ENCODE measurements at regions not wholly inside any gene's neighbourhood (a gene's known extent, or its start where the extent isn't known, plus 50 kb on each side); places are given as distances from the start of the nearest gene placed in this dataset.
"Not testable (repeated sequence)": the region's sequence is repeated elsewhere in the genome, so short reads cannot be mapped to it uniquely, and the experiment has no call there.

DNA sequence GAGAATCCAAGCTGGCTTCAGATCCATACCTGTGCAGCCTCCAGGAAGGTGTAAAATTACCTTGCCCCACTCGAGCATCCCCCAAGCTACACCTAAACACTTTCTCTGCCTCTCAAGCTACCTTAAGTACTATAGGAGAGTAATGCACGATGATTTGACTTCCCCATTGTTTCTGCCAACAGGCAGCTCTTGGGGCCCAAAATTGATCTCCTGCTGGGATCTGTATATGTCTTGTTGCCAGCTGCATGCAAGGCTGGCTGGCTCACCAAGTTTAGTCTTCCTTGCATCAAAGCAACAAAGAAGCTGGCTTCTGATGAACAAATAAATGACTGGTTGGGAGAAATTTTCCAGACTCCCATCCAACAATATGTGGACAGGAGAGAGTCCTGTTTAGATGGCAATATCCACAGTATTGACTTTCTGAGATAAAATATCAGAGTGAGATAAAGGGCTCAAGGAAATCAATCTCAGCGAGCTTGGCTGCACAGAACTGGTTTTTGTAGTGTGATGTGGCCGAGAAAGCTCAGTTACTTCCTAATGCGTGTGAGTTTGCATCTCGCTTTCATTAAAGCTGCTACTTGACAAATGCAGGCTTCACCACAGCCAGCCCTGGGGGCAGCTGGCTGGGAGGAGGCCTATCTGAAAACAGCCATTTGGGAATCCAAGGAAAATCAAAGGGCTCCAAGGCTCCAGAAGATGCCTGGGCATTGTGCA, 140.7 kb downstream of the MINAR1 start:
- CTCF ChIA-PET = no interaction called here
- POLR2A ChIA-PET (ENCODE audit: unreplicated experiment) = interaction anchor here (0.6 kb wide), 1 partner anchor 332 kb away, joined by 22 read pairs; no protein-coding TSS in a partner anchor
- no peak for ATAC-seq

DNA sequence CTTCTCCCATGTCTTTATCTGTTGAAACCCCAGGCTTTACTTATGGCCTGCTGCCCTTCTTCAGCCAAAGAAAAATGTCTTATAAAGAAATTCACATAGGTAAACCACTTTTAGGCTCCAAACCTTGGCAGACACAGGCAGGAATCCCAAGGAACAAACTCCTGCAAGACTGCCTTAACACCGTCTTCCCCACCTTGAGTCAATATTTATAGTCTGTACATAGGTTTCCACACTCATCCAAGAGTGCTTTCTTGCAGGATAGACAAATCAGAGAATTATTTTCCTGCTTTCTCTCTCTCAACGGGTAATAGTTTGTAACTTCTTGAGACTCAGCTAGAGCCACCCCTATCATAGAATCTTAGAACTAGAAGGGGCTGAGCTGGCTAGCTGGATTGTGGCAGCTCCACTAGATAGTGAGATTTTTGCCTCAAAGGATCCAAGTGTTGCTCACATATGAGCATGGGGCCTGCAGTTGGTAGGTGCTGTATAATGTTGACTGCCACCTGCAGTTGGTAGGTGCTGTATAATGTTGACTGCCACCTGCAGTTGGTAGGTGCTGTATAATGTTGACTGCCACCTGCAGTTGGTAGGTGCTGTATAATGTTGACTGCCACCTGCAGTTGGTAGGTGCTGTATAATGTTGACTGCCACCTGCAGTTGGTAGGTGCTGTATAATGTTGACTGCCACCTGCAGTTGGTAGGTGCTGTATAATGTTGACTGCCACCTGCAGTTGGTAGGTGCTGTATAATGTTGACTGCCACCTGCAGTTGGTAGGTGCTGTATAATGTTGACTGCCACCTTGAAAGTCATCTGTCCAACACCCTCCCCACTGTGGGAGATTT, 142.5 kb downstream of the MINAR1 start:
- H3K79me2 ChIP-seq (ENCODE audit: low read length); intact Hi-C loops (cut with micrococcal nuclease); H3K4me2 ChIP-seq (ENCODE audit: low read length); H3K27ac ChIP-seq (ENCODE audit: low read length); ATAC-seq; BruUV-seq (replicated peaks); H3K36me3 ChIP-seq (ENCODE audit: low read depth, low read length); H3K4me1 ChIP-seq (ENCODE audit: insufficient read depth, low read length); H3K9me2 ChIP-seq (replicated peaks; ENCODE audit: low read length); DNase-seq; H3K9me3 ChIP-seq (ENCODE audit: low read length); H3K9ac ChIP-seq (ENCODE audit: low read length); H3F3A ChIP-seq (ENCODE audit: low read length, unreplicated experiment); CTCF ChIA-PET; H4K20me1 ChIP-seq (ENCODE audit: low read length); H2AFZ ChIP-seq (ENCODE audit: low read length); H3K4me3 ChIP-seq (ENCODE audit: low read length): not testable (repeated sequence)
- POLR2A ChIA-PET (ENCODE audit: unreplicated experiment) = interaction anchor here (0.6 kb wide), 1 partner anchor 294 kb away, joined by 4 read pairs; no protein-coding TSS in a partner anchor
- H3K27me3 ChIP-seq (ENCODE audit: low read length) = peaks cover 32% of the 10 kb centered on the region
- TF ChIP-seq, protein P1, sequence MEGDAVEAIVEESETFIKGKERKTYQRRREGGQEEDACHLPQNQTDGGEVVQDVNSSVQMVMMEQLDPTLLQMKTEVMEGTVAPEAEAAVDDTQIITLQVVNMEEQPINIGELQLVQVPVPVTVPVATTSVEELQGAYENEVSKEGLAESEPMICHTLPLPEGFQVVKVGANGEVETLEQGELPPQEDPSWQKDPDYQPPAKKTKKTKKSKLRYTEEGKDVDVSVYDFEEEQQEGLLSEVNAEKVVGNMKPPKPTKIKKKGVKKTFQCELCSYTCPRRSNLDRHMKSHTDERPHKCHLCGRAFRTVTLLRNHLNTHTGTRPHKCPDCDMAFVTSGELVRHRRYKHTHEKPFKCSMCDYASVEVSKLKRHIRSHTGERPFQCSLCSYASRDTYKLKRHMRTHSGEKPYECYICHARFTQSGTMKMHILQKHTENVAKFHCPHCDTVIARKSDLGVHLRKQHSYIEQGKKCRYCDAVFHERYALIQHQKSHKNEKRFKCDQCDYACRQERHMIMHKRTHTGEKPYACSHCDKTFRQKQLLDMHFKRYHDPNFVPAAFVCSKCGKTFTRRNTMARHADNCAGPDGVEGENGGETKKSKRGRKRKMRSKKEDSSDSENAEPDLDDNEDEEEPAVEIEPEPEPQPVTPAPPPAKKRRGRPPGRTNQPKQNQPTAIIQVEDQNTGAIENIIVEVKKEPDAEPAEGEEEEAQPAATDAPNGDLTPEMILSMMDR (conservative IDR thresholded peaks at IDR 0.05; ENCODE audit: low read depth, low read length) = peak; percentile 28; the same call in 1 of the 2 replicates

More for the DNA sequence above, 140.7 kb downstream of the MINAR1 start:
- intact Hi-C loops (cut with micrococcal nuclease) = no loop called here
- Histone ChIP-seq H3K9ac (ENCODE audit: low read length) (no peak overlapping the region), H3K9me2 (replicated peaks; ENCODE audit: low read length) (no peaks in the 10 kb centered on the region), H3K27ac (ENCODE audit: low read length) (no peak overlapping the region), H3K27me3 (ENCODE audit: low read length) (peaks cover 25% of the 10 kb centered on the region), H3K4me3 (ENCODE audit: low read length) (no peak overlapping the region), H3K4me1 (ENCODE audit: insufficient read depth, low read length) (no peaks in the 10 kb centered on the region), H3F3A (ENCODE audit: low read length, unreplicated experiment) (no peaks in the 10 kb centered on the region), H3K9me3 (ENCODE audit: low read length) (no peaks in the 10 kb centered on the region), H3K79me2 (ENCODE audit: low read length) (no peaks in the 10 kb centered on the region), H3K36me3 (ENCODE audit: low read depth, low read length) (no peaks in the 10 kb centered on the region), H2AFZ (ENCODE audit: low read length) (no peak overlapping the region), H3K4me2 (ENCODE audit: low read length) (no peak overlapping the region), H4K20me1 (ENCODE audit: low read length) (no peaks in the 10 kb centered on the region)
- BruUV-seq (replicated peaks) = no TSS peak
- TF ChIP-seq EZH2 (IDR thresholded peaks at IDR 0.05; ENCODE audit: low read length, unreplicated experiment) = no peak
- TF ChIP-seq, protein P1 (conservative IDR thresholded peaks at IDR 0.05; ENCODE audit: low read depth, low read length) = no peak
- TF ChIP-seq EZH2phosphoT487 (IDR thresholded peaks at IDR 0.05; ENCODE audit: borderline replicate concordance, low read length) = no peak
- DNase-seq = no peak

DNA sequence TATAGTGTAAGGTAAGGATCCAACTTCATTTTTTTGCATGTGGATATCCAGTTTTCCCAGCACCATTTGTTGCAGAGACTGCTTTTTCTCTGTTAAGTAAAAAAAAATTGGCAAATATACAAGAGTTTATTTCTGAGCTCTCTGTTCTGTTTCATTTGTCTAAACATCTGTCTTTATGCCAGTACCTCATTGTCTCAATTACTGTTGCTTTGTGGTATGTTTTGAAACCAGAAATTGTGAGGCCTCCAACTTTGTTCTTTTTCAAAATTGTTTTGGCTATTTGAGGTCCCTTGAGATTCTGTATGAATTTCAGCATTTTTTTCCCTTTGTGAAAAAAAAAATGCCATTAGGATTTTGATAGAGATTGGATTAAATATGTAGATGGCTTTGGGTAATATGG, 150.5 kb downstream of the MINAR1 start:
- no TSS peak for BruUV-seq (replicated peaks)
- Histone ChIP-seq H3K9ac (ENCODE audit: low read length) (no peak overlapping the region), H3K4me3 (ENCODE audit: low read length) (no peak overlapping the region), H3K9me2 (replicated peaks; ENCODE audit: low read length) (no peaks in the 10 kb centered on the region), H3K79me2 (ENCODE audit: low read length) (no peaks in the 10 kb centered on the region), H3F3A (ENCODE audit: low read length, unreplicated experiment) (no peaks in the 10 kb centered on the region), H3K27me3 (ENCODE audit: low read length) (peaks cover 53% of the 10 kb centered on the region), H3K4me2 (ENCODE audit: low read length) (no peak overlapping the region), H3K27ac (ENCODE audit: low read length) (no peak overlapping the region), H3K36me3 (ENCODE audit: low read depth, low read length) (no peaks in the 10 kb centered on the region), H3K4me1 (ENCODE audit: insufficient read depth, low read length) (no peaks in the 10 kb centered on the region), H2AFZ (ENCODE audit: low read length) (no peak overlapping the region), H3K9me3 (ENCODE audit: low read length) (no peaks in the 10 kb centered on the region), H4K20me1 (ENCODE audit: low read length) (no peaks in the 10 kb centered on the region)
- POLR2A ChIA-PET (ENCODE audit: unreplicated experiment) = no interaction called here
- TF ChIP-seq, protein P1 (conservative IDR thresholded peaks at IDR 0.05; ENCODE audit: low read depth, low read length) = no peak
- TF ChIP-seq EZH2 (IDR thresholded peaks at IDR 0.05; ENCODE audit: low read length, unreplicated experiment) (no peak), EZH2phosphoT487 (IDR thresholded peaks at IDR 0.05; ENCODE audit: borderline replicate concordance, low read length) (no peak)
- DNase-seq (no peak), ATAC-seq (no peak)
- CTCF ChIA-PET = no interaction called here
- intact Hi-C loops (cut with micrococcal nuclease) = no loop called here

Measured in PC-3 (cell line).